CD4-positive, alpha-beta T cell treated with Interleukin-2 at 100 ng/mL for 4 hours (primary cell): ENCODE measurements at regions not wholly inside any gene's neighbourhood (a gene's known extent, or its start where the extent isn't known, plus 50 kb on each side); places are given as distances from the start of the nearest gene placed in this dataset.

Experiments
- DNase-seq: peaks from one replicate; pipeline ENCODE4 v3.0.0-alpha.2; 2020; ENCODE audit warnings: low spot score

DNA sequence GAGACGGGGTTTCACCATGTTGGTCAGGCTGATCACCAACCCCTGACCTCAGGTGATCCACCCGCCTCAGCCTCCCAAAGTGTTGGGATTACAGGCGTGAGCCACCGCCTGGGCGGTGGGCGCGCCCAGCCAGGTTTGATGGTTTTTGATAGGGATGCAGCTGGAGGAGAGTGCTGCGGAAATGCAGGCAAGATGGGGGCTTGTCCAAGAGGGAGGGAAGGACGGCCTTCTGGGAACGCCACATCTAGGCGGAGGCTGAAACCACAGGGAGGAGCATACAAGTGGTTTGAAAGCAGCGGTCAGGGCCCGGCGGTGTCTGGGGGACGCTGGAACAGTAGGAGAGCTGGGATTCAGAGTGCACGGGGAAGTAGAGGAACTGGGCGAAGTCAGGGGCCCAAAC lies 134.6 kb downstream of the VRK1 start:
- DNase-seq = no peak

GRCh38 chr14:96934638-96935330 lies 137.6 kb downstream of the VRK1 start:
- no peak for DNase-seq

DNA sequence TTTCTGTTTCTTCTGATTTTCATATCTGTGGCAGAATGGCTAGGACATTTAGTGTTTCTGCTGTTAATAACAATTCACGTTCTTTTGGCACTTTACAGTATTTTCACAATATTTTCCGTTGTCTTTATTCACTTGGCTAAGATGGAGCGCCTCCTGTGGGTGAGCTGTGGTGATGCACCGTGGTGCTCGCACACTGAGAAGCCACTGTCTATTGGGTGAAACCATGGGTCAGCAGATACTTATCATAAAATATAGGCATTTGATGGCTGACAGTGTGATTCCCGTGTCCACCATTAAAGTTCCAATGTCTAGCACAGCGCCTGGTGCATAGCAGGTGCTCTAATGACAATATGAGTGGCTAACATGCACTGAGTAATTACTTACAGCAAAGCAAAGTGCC lies 141.8 kb downstream of the VRK1 start:
- DNase-seq = no peak

- DNase-seq = no peak
Observed at GRCh38 chr14:96940009-96940408, 142.8 kb downstream of the VRK1 start.

DNA sequence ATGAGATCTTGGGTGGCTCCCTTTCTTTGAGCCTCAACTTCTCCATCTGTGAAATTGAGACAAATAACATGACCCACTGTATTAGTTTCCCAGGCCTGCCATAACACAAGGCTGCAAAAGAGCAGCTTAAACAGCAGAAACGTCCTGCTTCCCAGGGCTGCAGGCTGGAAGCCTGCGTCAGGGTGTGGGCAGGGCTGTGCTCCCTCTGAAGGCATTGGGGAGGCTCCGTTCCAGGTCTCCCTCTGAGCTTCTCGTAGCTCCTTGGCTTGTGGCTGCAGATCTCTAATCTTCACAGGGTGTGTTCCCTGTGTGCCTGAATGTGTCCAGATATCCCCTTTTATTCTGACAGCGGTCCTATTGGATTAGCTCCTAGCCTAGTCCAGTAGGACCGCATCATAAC lies 147.1 kb downstream of the VRK1 start:
- DNase-seq = no peak

- DNase-seq = no peak
Observed at GRCh38 chr14:96945721-96946120, 148.5 kb downstream of the VRK1 start.

DNA sequence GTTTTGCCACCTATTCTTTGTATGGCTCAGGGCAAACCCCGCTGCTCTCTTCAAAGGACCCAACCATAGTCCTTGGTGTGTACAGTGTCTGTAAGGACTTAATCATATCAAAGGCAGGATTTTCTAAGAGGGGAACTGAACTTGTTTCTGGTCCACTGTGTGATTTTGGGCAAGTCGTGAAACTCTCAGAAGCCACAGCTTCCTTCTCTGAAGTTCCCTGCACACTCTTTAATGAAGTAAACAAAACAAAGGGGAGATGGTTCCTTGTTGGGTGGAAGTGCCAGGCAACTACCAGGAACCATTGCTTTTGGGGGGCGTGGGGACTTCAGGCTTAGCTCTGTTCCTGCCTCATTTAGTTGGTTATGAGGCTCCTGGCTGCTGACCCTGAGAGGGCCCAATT lies 152.4 kb downstream of the VRK1 start:
- DNase-seq = no peak

- DNase-seq = no peak
Observed at GRCh38 chr14:96951511-96951910, 154.3 kb downstream of the VRK1 start.

DNA sequence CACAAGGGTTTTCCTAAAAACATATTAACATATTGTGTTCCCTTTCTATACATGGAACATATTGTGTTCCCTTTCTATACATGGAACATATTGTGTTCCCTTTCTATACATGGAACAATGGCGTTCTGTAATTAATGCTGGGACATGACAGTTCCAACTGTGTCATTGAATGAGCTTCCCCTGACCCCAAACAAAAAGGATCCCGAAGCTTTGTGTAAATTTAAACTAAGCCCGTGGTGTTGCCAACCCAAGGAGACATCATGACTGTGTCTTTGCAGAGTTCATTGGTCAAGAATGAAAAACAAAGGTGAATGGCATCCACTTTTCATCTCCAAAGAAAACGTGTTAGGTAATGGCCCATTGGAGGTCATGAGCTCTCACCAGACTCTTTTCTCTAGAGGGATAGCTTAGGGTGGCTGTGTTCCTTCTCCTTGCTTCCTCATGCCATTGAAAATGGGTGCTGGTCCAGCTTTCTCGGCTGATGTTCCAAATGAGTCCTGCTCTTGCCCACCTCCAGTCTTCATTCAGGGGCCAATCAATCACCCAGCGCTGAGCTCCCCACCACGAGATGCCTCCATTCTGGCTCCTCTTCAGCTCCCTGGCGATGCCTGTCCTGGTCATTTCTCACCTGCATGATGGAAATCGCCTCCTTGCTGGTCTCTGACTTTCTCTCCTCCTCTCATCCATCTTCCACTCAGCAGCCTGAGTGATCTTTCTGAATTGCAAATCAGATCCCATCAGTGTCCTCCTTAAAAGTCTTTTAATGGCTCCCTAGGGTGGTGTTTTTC lies 156.1 kb downstream of the VRK1 start:
- no peak for DNase-seq

DNA sequence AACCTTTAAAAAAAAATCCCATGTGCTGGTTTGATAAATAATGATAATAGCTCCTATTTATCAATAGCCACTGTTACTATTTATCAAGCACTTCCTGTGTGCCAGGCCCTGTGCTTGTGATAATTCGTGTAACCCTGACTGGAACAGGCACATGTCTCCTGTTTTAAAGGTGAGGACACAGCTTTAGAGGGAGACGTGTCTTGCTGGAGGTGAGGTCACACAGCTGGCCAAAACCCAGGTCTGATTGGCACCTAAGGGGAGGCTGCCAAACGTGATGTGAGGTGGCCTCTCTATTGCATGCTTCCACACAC lies 156.6 kb downstream of the VRK1 start:
- DNase-seq = no peak

- no peak for DNase-seq
Observed at GRCh38 chr14:96956464-96957239, 159.5 kb downstream of the VRK1 start.

DNA sequence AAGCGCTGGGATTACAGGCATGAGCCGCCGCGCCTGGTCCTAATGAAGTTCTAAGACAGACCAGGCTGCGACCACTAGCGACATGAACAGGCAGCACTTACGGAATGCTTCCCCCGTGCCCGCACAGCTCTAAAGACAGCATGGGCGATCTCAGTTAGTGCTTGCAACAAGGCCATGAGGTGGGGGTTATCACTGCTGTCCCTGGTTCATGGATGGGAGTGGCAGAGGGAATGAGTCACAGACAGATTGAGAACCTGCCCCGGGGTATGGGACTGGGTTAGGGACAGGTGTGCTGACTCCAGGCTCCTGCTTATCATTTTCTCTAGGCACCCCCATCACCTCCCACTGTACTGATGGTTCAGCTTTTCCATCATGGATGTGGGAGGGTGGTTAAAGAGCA lies 160.9 kb downstream of the VRK1 start:
- DNase-seq = no peak

GRCh38 chr14:96959992-96960391 lies 162.8 kb downstream of the VRK1 start:
- DNase-seq = no peak

DNA sequence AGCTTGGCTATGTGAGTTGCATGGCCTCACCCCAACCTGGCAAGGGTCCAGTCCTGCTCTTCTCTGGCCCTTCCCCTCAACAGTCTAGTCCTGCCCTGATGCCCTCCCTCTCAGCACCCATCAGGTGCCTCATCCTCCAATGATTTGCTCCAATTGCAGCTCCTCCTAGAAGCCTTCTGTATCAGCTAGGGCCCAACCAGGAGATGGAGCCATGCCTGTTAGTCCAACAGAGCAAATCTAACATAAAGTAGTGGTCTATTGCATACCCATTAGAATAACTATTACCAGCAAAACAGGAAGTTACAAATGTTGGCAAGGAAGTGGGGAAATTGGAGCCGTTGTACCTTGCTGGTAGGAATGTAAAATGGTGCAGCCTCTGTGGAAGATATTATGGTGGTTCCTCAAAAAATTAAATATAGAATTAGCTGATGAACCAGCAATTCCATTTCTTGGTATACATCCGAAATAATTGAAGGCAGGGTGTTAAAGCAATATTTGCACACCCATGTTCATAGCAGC lies 163.5 kb downstream of the VRK1 start:
- DNase-seq = no peak

DNA sequence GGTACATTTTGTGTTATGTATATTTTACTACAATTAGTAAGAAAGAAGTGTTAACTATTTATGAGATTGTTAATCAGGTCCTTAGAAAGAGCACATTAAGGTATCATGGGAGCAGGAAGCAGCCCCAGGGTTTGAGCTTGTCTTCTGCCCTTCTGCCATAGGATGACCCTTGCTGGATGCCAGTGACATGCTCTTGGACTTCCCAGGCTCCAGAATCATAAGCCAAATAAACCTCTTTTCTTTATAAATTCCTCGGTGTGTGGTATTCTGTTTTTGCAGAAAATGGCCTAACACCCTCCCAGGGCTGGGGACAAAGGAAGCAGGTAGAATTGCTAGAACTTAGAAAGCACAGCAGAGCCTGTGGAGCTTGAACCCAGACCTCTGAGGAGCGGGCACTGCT lies 164.7 kb downstream of the VRK1 start:
- DNase-seq = no peak

DNA sequence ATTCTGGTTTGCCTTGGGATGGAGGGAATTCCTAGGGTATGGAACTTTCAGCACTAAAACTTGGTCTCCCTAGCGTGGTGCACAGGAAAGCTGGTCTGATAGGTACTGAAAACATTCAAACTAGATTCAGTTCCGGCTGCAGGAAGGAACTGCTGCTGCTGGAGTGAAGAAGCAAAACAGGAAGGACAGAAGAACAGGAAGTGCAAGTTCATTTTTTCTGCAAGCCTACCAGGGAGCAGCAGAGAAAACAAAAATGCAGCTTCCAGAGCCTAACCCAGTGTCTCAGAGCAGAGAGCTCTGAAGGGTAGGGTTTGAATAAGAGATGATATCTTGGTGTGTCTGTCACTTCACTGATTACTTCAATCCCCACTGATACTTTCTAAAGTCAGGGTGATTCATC lies 165.2 kb downstream of the VRK1 start:
- peak; percentile 54 for DNase-seq

DNA sequence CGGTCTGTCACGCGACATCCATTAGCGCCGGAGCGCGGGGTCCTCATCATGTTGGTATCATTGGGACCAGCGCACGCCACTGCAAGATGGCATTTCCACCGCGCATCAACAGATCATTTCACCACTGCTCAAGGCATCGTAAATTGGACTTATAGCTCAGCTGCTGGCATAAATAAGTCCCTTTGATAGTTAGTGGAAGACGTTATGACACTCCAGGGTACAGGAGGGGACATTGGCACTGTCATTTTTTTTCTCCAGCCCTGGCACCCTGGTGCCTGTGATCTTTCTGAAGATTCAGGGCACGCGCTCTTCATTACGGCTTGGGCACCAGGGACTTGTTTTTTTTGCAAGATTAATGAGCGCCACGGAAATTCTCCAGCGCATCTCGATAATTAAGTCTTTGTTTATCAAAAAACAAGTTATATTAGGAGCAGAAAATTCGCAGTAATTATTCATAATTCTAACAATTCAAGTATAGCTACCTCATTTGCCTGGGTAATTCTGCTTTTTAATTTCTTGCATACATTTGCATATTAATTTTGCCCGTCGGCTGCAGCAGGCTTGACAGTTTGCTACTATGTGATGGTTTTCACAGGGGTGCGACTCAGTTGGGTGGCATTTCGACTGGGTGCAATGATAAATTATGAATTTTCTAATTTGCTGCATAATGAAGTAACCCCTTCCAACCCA lies 167.7 kb downstream of the VRK1 start:
- DNase-seq = no peak

DNA sequence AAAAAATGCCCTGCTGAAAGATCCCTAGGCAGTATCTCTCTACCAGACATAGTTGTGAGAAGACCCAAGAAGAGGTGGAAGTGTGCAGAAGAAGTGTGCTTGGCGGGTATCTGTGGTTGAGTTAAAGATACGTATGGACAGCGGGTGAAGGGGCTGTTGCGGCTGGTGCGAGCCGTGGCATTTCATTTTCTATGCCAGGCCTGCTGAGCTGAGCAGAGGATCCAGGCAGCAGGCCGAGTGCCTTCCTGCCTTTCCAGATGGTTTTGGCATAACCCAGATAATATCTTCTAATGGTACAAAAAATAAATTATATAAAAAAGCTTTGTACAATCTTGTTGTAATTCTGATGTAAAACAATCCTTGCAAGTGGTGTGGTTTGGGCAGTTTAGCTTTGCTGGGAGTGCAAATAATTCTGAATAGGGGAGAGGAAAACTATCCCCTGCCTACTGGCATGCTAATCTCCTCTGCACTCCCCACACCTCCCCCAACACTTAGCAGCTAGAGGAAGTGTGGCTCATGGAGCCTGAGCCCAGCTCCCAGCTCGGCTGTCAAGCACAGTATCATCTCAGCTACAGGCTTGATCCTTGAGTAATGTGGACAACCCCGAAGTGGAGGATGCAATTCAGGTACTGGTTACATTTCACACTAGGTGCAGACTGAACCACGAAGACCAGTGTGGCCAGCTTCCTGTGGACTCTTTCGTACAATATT lies 168.9 kb downstream of the VRK1 start:
- no peak for DNase-seq

GRCh38 chr14:96975116-96975515 lies 177.9 kb downstream of the VRK1 start:
- DNase-seq = no peak

DNA sequence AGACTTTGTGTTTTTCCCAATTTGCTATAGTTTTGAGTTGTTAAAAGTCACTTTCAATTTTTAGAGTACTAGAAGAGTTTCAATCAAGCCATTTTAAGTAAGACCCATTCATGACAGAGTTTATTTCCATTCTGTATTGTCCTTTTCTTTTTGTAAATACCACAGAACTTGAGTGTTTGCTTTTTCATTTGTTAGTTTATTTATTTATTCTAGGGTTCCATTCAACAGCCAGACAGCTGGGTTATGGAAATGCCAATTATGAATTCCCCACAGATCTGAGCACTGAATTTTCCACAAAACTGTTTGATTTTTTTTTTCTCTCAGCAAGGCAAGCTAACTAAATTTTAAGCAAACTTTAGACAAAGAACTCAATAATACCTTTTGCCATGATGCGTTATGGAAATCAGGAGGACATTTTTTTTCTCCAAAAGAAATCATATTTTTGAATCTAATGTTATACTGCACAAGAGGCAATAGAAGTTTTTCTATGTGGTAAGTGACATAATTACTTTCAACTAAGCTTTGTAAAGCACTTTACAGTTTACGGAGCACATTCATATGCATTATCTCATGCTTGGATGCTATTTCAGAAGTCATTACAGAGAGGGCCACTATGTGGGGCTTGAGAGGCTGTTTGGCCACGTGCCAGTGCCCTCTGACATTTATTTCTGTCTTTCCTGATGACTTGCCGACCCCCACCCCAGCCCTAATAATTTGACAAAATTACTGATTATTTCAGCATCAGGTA lies 181.5 kb downstream of the VRK1 start:
- no peak for DNase-seq

- DNase-seq = no peak
Observed at GRCh38 chr14:96979611-96980074, 182.5 kb downstream of the VRK1 start.
